ENCODE measurements at regions not wholly inside any gene's neighbourhood (a gene's known extent, or its start where the extent isn't known, plus 50 kb on each side); places are given as distances from the start of the nearest gene placed in this dataset.
"Not testable (repeated sequence)": the region's sequence is repeated elsewhere in the genome, so short reads cannot be mapped to it uniquely, and the experiment has no call there.

DNA sequence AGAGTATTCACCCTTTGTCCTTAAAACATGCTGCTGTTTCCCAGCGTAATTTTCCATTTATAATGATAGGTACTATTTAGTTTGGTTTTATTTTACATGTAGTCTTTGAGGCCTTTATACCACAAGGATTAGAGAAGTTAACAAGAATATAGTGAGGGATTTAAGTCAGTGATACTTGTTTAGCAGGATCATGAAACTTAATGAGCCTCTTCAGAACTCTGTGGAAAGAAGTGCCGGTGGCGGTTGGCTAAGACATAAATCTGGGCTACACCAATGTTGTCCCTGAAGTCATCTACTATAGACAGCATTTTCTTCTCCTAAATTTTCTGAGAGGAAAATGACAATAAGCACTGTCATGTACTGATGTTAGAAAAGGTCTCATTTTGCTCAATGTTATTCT is 1226.0 kb upstream of the SEL1L start:
- DNase-seq, result no peak

DNA sequence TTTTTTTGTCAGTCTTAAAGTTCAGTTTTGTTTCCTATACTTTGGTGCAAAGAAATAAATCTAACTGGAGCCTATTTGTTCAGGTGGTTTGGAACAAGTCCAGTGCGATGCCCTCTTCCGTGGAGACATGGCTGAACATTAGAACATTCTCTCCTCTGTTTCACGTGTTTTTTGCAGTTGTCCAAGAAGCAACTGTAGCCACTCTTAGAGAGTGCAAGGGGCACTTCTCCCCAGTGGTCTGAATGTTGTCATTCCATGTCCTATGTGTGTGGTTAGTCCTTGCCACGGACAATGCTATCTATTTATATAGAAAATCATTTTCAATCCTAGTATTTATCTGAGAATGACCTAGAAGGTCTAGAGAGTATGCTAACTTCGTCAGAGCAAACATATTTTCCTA is 1232.5 kb upstream of the SEL1L start:
- DNase-seq, result no peak

DNA sequence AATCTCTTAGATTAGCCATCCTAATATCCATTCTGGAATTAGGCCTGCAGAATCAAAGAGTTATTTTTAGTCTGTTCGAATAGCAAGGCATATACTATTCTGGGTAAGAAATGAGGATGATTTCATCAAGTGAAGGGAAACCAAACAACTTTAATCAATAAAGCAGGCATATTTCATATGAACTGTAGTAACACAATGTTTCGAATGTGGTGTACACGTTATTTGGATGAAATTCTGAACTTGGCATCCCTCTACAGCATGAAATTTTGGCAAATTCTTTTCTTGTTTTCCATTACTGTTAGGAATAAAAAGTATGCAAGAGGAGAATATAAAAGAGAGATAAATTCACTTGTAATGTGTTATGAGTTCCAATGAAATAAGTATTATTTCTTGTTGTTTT is 1233.3 kb upstream of the SEL1L start:
- no peak for DNase-seq

DNA sequence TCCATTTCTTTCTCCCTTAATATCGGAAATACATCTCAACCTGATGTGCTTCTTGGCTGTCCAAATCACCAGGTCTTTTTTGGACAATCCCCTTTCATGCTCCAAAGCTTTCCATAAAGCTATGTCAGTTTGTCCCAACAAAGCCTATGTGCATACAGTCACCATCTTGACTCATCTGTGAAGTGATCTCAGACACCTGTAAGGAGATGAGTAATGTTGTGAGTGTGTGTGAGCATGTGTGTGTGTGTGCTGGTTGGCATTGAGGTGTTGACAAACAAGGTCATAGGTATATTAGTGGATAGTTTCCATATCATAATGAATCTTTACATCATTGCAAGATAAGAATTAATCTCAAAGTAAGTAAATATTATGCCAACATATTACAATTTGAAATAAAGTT is 1243.3 kb upstream of the SEL1L start:
- DNase-seq, result no peak

DNA sequence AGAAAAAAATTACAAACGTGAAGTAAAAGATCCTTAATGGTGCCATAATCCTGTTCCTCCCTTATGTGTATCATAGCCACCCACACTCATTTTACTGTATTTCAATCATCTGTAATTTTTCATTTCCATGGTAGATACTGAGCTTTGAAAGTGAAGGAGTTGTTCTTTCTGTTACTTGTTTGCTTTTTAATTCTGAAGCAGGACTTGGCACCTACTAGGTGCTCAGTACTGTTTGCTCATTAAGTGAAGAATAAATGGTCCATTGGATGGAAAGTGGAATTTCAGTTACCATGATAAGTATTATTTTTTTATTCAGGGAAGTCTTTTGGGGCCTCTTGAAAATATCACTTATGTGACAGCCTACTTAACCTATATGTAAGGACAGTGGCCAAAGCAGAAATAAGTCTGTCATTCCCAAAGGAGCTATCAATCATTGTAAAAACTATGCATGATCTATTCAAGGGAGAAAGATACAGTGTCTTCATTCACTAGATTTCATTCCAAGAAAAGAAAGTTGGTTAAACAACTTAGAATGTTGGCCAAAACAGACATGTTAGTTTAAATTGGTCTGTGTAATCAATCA is 1244.4 kb upstream of the SEL1L start:
- DNase-seq, result no peak

DNA sequence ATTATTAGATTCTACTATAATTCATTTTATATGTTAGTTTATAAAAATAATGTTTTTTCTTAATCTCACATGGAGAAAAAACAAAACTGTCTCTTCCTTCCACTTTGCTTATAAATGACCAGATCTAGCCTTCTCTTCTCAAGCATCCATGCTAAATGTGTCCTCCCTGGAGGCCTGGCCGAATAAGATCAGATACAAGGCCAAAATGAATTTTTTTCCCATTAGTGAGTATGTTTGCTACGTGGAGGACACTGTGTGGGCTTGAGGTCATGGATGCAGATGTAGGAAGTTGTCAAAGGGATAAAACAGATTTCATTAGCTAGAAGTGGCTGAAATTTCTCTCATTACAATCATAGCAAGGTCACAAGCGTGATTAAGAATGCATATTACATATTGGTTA is 1244.9 kb upstream of the SEL1L start:
- no peak for DNase-seq

DNA sequence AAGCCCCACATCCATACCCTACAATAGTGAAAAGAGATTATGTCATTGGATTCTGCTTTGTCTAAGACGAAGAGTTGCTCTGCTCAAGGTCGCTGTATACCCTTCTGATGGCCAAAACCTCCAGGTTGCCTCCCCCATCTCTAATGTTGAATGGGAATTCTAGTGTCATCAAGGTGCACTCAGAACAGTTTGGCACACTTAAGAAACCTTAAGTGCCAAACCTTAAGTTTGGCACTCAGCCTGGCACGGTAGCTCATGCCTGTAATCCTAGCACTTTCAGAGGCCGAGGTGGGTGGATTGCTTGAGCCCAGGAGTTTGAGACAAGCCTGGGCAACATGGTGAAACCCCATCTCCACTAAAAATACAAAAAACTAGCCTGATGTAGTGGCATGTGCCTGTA is 1245.6 kb upstream of the SEL1L start:
- no peak for DNase-seq

DNA sequence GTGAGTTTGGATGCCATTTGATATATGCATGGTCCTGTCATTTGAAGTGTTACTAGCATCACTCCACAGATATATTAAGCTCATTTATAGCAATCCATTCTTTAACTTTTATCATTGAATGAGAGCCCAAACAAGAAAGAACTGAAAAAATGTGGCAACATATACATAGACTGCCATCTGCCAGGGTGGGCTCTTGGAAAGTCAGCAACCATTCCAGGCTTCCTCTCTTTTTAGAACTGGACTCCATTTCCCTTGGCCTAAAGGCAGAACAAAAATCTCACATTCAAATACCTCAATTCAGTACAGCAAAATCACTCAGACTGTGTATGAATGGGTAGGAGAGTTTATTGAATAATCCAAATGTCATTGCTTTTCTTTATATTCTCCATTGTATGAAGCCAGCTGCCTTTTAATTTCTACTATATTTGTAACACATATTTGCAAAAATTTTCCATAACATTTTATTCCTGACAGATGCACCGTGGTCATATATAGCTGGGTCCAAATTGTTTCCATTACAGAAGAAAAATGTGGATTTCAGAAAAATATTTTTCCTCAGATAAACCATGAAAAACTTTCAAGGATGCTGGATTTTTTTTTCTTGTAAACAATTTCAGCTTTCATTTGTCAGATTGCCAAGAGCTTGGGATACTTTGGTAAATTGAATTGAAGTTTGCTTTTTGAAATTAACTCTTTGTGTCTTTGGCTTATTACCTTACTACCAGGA is 1252.3 kb upstream of the SEL1L start:
- DNase-seq, result no peak

DNA sequence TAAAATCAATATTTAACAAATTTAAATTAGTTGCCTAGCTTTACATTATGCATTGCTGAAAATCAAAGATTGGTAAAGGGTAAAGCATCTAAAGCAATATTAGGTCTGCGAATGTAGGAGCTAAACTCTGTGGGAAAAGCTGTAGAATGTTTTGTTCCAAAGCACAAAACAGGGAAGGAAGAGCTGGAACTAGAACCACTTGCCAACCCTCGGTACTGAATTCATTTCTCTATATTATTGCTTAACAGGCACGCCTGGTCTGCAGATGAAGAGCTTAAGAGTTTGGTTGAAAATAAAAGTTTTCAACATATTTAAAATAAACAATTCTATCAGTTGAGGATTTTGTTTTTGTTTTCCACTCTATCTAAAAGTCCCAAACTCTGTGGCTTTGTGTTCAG is 1252.8 kb upstream of the SEL1L start:
- DNase-seq, result no peak

DNA sequence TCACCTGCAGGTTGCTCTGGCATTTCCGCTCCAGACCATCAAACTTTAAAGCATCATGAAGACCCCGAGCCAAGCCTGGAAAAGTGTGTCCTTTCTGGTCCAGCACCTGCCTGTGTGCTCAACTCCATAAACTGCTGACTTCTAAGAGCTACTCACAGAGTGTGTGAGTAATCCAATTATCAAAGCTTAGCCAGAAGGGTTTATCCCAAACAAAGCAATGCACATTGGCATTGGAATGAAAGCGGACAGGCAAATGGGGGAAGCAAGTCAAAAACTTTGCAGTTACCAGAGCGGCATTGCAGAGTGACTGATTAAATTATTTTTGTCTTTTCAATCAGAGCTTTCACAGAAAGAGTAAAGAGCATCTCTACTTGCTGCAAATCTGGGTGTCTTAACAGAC is 1262.4 kb upstream of the SEL1L start:
- DNase-seq, result no peak

DNA sequence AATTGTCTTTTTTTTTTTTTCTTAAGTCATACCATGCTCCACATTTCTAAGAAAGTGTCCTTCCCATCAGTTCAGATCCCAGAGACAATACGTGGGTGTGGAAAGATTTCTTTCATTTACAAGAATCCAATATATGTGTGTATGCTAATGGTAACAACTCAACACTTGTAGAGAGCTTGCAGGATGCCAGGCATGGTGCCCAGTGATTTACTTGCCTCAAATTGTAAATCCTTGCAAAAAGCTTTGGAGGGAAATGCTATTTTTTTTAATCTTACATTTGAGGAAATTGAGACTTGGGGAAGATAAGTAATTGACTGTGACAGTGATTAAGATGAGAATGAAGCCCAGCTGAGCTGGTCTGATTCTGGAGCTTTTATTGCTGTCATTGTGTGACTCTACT is 1264.6 kb upstream of the SEL1L start:
- DNase-seq, result no peak

DNA sequence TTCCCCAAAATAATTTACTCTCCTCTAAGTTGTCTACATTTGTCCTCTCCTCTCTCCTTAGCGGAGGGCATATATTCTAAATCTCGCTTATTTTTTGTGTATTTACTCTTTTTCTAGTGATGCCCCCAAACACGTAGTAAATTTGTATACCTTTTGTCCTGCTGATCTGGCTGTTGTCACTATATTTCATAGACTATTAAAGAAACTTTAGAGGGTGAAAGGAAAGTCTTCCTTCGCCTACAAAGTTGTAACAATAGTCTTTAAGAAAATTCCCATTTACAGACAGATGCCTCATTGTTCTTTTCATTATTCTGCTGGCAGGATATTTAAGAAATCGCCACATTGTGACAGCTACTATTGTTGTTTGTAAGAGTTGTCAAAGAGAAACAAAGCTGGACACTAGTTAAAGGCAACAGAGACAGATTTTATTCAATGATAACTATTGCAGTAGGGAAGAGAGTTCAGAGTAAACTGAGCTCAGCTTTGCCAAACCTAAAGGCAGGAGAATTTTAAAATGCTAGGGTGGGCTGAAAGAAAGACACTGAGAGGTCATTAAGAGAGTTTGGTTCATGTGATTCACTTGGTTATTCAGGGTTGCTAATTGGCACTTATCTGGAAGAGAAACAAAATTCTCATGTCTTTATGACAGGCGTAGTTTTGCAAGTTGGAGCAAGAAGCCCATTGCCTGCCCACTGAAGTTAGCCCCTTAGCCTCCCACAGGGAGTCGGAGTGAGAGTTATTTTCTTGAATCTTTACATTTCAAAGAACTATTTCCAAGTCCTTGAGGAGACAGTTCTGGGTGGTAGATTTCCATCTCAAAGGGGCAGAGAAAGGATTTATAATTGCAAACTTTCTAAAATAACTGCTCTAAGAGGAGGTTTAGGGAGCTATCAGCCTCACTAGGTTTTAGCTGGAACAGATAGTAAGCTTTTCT is 1272.5 kb upstream of the SEL1L start:
- no peak for DNase-seq

DNA sequence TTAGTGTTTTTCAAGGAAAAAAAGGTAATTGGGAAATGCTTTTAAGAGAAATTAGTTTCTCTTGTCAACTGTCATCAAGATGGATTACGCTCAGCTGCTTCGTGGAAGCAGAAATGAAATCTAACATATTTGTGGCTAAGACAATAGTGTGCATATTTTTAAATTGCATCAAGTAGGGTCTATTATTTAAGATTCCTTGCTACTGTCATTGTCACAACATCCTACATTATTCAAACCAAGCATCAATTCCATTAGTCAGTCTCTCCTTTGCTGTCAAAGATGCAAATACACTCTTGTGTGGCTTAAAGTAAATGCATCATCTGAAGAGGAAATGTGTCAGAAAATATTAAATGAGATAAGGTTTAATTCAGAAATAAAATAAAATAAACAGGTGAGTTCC is 1277.6 kb upstream of the SEL1L start:
- no peak for DNase-seq

DNA sequence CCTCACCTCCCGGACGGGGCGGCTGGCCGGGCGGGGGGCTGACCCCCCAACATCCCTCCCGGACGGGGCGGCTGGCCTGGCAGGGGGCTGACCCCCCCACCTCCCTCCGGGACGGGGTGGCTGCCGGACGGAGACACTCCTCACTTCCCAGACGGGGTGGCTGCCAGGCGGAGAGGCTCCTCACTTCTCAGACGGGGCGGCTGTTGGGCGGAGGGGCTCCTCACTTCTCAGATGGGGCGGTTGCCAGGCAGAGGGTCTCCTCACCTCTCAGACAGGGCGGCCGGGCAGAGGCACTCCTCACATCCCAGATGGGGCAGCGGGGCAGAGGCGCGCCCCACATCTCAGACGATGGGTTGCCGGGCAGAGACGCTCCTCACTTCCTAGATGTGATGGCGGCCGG is 1280.7 kb upstream of the SEL1L start:
- DNase-seq, result not testable (repeated sequence)

DNA sequence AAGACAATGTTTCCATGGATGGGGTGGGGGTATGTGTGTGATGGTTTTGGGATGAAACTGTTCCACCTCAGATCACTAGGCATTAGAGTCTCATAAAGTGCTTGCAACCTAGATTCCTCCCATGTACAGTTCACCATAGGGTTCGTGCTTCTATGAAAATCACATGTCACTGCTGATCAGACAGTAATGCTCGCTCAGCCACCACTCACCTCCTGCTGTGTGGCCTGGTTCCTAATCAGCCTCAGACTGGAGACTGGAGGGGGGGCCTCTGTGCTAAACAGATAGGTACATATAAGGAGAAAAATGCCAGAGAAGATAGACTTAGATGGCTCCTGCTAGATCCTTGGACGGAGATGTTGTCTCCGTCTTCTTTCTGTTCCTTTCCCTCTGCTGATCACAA is 1296.9 kb upstream of the SEL1L start:
- DNase-seq, result no peak

DNA sequence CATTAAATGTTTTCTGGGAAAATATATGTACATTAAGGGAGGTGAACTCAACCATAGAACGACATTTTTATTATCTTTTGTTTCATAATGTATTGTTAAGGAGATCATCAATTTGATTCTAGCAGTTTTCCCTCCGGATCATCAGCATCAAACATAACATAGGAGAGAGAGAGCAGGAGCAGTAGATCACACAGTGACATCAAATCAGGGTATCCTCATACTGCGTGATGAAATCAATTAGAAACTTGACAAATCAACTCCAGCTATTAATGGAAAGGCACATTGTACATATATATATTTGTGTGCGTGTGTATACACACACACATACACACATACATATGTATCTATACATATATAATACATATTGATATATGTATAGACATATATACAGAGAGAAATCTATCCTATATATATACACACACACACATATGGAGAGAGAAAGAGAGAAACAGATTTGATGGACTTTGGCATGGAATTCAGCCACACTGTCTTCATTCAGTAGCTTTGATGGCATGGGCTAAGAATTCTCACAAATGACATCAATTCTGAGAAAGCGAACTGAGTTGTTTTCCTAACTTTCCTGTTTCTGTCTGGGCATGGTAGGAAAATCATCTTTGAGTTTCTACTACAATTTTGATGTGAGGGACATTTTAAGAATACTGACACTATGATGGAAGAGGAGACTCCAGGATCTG is 1302.8 kb upstream of the SEL1L start:
- no peak for DNase-seq

DNA sequence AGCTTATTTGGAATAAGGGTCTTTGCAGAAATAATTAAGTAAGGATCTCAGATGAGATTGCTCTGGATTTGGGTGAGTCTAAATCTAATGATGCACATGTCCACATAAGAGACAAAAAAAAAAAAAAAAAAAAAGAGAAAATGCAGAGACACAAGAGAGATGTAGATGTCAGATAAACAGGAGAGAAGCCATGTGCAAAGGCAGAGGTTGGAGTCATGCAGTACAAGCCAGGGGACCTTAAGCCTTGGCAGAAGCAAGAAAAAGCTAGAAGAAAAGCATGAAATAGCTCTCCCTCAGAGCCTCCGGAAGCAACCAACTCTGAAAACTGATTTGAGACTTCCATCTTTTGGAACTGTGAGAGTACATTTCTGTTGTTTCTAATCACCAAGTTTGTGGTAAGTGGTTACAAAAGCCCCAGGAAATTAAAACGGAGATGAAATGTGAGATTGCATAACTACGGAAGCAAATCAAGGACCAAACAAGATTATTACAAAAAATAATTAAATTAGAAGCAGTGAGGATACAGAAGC is 1304.0 kb upstream of the SEL1L start:
- DNase-seq, result no peak

DNA sequence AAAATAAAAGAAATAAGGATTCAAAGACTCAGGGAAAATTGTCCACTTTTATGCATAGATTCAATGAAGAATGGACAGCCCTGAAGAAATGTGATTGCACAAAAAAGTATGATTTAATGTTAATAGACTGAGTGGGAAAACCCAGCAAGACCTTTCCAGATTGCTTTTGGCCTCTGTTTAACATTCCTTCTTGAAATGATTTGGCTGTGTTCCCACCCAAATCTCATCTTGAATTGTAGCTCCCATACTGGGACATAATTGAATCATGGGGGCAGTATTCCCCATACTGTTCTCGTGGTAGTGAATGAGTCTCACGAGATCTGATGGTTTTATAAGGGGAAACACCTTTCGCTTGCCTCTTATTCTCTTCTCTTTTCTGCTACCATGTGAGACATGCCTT is 1316.9 kb upstream of the SEL1L start:
- no peak for DNase-seq

DNA sequence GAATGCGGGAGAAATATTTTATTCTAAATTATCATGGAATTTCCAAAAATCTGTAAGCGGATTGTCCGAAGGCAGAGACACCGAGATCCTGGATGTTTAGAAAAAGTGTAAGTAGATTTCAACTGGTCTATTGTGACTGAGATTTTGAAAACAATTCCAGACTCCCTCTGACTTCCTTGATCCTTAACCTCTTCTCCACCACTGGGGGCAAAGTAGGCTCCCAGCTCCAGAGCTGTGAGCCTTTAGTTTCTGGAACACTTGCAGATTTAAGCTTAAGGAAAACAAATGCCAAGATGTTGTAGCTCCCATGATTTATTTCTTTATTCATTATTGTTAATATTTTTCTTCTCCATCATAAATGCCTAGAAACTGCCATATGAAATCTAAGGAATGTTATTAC is 1320.5 kb upstream of the SEL1L start:
- DNase-seq, result no peak

DNA sequence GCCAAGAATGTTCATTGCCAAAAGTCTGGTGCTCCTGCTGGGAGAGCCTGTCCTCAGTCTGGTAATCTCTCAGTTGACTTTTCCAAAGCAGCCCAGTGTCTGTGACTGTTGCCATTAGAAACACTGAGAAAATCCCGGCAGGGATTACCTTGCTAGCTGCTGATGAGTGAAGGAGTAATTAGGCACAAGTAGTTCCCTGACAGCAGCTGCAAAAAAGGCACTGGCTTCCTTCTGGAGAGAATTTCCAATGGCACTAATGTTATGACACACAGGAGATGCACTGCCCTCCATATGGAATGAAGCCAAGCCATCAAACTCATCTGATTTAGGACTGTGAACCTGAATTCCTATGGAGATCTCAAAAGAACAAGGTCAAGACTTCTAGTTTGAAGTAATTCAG is 1321.2 kb upstream of the SEL1L start:
- DNase-seq, result no peak

DNA sequence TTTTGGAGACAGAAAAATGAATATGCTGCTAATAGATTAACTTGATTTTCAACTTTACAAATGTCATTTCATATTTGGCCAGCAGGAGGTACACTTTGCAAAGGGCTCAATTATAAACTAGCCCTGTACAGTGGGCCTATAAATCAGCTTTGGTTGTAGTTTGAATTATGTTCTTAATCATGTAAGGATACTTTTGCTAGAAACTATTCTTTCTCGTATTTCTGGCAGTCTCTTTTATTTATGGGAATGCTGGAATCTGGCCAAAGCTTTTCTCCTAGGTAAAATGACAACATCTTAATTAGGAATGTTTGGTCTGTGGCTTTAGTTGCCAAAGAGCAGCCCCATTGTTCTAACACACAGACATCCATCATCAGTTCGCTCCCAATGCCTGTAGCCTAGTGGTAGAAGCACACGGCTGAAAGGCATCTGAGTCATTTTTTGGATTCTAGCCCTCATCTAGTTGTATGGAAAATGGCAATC is 1322.3 kb upstream of the SEL1L start:
- DNase-seq, result no peak

DNA sequence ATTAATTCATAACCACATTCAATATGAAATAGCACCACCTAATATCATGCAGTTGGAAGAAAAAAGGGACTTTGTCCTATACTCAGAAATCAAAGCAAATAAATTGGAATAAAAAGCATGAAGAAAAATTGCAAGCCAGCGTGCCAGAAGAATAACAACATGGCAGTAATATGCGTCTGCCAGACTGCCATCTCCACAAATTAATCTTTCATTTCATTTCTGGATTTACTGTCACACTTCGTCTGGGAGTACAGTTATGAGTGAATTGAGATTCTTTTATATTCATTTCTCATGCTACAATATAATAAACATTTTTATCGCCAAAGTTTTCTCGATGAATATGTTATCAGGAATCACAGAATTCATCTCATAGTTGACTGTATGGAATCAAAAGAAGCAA is 1327.7 kb upstream of the SEL1L start:
- no peak for DNase-seq

DNA sequence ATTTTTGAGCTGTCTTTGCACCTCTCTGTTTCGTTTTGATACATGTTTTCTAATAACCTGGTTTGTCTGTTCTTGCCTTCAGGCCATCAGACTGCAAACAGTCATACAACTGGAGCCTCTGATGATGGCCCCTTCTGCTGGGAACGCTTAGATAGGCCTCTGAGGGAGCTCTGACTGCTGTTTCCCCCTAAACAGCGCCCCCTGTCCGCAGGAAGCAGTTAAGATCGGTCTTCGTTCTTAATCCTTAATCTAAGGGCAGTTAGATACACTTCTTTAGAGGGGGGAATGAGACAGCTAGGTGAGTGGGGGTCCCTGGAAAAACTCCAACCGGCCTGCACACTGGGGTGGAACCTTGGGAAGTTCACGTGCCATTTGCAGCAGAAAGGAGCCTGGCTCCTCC is 1338.8 kb upstream of the SEL1L start:
- DNase-seq, result no peak
